GM18499 (cell line): ENCODE measurements at regions not wholly inside any gene's neighbourhood (a gene's known extent, or its start where the extent isn't known, plus 50 kb on each side); places are given as distances from the start of the nearest gene placed in this dataset.

Experiments used
- ATAC-seq: cut with Tn5 transposase; IDR thresholded peaks from one replicate; pipeline ENCODE4 v1.9.1; 2021; ENCODE audit warnings: moderate number of reproducible peaks; ENCODE audit not compliant: insufficient read depth, unreplicated experiment

DNA sequence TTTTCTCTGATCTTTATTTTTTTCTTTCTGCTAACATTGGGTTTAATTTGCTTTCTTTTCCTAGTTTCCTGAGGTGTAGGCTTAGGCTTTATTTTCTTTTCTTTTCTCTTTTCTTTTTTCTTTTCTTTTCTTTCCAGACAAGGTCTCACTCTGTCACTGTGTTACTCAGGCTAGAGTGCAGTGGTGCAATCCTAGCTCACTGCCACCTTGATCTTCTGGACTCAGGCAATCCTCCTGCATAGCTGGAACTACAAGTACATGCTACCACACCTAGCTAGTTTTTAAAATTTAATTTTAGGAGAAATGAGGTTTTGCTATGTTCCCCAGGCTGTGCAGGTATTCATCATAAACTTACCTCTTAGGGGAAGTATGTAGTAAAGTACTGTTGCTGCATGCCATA is 197.8 kb upstream of the ANKRD50 start:
- ATAC-seq = no peak

DNA sequence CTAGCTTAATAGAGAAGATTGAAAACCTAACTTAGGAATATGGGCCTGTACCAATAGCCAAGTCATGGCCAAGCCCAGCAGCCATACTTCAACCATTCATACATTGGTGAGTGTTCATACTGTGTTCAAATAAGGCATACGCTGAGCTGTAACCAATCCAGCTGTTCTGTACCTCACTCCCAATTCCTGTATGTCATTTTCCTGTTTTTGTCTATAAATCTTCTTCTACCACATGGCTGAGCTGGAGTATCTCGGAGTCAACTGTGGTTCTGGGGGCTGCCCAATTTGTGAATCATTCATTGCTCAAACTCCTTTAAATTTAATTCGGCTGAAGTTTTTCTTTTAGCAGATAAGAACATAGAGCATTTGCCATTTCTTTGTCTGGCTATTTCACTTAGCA is 195.3 kb upstream of the ANKRD50 start:
- no peak for ATAC-seq

DNA sequence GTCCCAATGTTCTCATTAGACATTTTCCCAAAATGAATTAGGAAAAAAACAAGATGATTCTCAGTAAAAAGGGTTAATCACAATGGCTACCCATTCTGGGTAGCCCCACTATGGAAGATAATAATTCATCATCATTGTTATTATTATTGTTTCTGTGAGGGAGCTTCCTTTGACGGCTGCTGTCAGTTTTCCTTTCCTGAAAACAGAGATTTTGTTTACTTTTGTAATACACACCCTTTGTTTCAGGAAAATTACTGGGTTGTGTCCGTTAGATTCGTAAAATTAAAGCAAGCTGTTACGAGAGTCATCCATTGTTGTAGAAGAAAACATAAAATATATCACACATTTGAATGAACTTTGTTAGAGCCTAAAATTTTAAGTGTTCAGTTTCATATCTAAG is 192.9 kb upstream of the ANKRD50 start:
- no peak for ATAC-seq

DNA sequence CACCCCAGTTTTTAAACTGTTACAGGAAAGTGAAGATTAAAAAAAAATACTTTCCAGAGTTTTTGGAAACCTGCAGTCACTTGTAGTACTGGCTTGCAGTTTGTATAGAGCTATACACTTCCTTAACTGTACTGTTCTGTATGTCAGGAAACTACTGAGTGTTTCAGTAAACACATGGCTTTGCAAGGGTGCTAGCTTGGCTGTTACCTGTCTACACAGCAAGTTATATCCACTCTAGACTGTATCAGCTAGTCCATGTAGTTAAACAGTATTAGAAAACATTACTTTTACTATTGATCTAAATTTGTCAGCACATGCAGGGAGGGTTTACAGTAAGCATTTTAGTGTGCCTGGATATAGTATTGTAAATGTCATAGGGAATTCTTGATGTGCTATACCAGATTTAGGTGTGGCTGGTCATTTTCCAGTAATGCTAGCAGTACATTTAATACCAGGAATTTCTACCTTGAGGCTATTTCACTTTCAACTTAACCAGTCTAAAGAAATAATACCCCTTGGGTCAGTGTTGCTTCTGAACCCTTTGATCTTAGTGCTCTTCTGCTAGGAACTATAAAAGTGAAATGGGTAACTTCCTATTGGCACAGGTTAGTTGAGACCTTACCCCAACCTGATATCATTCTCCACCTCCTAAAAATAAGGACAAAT is 192.3 kb upstream of the ANKRD50 start:
- no peak for ATAC-seq

DNA sequence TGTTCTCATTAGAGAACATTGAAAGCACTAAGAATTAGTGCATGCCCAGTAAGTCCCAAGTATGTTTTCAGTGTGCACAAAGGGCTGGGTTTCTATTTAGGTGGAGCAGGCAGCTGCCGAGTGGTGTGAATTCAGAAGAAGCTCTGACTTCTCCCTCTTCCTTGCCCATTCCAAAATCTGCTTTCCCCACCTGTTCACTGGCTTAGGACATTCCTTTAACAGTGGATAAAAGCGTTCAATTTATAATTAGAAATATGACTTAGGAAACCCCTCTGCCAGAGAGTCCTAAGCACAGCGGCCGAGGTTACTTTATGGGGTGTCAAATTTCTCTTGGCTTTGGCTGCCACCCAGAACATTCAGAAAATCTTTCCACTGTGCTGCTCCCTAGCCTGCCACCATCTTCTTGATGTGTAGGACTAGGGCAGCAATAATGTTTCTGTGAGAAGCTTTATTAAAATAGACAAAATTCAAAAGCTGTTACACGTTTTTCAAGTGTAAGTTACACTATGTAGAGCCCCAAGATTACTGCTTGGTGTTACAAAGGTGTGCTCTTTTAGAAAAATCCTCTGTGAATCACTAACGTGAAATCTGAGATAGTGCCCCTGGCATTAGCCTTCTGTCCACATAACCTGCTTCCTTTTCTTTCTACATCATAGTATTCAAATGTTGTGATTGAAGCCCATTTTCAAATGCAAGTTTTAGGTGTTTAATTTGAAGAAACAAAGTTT is 191.6 kb upstream of the ANKRD50 start:
- ATAC-seq = no peak

DNA sequence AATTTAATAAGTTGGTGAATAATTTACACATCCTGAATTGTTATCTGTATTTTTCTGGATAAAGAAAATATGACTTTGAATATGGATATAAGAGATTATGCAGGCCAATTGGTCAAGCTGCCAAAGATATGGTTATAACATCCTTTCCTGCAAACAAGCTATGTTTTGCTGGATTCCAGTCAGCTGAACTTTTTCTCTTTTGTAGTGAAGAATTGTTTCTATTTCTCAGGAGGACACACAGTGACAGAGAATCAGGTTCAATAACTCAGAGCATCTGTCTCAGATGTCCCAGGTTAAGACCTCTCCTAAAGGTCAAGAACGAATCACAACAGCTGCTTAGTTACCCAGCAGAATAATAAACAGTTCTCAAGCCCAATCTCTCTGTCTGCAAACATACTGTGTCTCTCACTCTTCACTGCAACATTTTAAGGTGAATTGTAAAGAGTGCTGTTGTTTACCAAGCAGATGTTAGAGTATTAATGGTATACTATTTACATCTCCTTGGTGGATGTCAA is 189.5 kb upstream of the ANKRD50 start:
- ATAC-seq = no peak

DNA sequence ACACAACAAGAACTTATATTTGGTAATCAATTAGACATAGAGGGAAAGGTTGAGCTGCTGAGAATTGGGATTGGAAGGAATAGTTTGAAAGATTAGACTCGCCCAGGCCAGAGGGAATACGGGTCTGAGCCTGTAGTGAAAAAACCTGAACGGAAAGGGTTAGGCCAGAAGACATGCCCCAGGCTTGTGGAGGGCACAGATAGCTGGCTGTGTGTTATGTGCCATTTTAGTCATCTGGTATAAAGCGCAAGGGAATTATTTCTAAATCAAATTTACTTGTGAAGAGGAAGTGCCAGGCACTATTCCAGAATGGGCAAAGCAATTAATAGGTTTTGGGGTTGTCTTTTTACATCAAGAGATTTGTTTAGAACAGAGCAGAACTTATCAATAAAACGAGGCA is 187.5 kb upstream of the ANKRD50 start:
- ATAC-seq = no peak

DNA sequence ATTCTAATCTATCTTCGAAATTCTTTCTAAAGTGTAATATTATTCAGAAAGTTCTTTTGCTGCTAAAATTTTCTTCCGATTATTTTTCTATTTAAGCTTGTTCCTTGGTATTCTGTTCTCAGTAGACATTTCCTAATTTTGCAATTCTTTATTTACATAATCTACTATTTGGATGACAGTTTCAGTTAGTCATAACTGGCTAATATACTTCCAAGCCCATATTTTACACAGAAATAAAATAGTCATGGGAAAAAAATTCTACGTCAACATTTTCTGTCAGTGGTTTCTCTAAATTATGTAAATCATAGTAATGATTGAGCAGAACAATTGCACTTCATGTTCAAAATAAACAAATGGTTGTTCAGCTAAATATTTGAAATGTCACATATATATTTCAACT is 178.0 kb upstream of the ANKRD50 start:
- no peak for ATAC-seq

DNA sequence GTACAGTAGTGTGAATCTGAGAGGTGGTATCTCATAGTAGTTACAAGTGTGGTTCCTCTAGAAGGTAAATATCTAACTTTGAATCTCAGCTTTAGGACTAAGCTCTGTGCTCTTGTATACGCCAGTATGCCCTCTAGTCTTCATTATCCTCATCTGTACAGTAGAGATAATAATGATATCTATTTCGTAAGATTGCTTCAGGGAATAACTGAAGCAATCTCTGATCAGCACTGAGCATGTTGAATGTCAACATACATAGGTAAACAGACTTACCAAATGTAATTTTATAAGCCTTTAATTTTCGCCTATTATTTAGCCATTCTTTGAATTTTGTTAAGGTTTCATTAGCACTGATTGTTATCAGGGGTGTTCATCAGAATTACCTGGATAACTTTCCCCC is 175.2 kb upstream of the ANKRD50 start:
- no peak for ATAC-seq

DNA sequence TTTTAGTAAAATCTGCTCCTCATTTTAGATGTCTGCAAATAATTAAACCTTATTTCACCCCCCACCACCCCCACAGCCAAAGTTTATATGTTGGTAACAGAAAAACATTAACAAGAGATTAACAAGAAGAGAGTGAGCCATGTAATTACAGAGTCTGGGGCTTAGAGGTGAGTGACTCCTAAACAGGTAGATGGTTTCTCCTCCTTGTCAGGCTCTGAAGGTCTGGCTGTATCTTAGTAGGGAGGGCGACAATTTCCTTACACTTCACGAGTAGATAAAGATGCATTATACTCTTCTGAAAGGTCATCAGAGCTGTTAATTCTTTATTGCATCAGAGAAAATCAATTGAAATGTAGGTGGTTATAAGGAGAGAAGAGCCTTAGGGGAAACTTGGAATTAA is 171.8 kb upstream of the ANKRD50 start:
- ATAC-seq = no peak

DNA sequence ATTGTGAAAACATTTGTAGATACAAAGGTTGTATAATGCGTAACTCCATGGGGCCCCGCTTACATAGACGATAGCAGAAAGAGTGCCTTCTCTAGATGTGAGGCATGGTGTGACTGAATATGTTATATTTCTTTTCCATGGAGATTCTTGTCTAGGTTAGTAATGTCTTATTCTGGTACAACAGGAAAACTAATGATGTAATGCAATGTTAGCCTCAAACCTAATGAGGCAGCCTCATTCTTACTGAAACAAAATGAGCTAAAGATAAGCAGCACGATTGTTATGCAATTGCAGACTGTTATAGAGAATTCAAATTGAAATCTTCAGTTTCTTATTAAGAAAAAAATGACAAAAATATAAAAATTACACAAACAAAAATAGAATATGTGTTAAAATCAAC is 171.1 kb upstream of the ANKRD50 start:
- ATAC-seq = no peak

DNA sequence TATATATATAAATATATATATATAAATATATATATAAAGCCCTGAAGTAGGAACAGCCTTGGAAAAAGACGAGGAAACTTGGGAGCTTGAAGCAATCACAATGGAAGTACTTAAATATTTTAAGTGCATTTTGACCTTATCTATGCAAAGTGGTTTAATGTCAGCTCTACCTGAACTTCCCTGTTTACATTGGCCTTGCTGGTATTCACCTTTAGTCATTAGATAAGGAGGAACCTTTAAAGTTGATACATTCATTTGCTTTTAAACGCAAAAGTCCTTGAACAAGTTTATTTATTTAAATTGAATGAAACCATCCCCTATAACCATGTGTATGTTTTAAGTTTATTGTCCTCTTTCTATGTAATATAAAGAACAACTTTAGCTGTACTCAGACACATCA is 166.7 kb upstream of the ANKRD50 start:
- no peak for ATAC-seq

DNA sequence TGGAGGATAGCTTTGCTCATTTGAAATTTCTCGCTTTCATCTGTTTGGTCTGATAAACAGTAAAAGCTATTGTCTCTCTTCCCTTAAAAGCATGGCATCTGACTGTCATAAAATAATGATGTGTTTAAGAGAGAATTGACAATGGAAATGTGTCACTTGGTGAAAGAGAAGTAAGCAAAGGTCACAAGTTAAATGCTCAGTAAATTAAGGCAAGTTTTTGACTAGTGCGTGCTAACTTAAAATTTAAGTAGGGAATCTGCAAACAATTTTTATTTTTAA is 161.6 kb upstream of the ANKRD50 start:
- no peak for ATAC-seq

DNA sequence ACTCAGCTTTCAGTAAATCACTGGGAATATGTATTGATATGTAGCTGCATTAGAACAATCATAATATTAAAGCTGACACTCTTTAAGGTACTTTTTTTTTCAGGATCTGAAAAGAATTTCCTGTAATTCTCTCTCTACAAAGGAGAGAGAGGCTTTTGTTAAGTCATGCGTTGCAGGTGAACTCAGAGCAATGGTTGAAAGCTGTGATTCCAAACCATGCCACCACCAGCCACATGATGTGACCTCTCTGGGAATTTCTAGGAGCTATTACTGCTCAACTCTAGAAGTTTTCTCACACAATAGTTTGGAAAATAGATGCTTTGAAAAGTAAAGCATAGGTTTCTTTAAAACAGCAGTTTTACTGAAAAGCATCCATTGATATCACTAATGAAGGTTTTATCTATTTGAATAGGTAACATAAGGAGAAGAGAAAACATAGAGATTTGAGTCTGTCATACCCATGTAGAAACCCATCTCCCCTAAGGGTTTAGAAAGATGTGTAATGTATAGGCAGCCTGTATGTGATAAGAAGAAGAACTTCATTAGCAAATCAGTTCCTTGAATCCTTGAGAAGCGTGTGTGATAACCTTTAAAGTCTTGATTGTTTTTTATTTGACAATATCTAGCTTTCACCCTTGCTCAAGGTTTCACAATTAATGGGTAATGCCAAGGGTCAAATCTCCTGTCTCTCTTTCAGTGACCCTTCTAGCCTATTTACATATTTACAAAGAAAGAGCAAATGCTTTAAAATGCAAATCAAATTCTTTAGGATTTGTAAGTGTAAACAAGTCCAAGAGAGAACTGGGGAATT is 161.0 kb upstream of the ANKRD50 start:
- no peak for ATAC-seq

DNA sequence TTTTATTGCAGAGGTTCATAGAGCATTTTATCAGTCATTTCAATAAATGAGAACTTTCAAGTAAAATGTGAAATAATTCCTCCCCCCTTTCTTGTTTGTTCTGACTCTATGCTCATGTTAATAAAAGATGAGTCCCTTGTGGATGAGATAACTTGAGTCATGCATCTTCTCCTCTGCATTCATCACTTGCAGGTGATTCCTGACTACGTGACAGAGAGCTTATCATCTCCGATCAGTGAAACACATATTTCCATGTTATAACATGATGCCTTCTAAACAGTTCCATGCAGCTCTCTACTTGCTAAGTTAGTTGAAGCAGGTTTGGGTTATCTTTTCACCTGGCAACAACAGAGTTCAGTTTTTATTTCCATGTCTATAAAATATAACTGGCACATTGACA is 160.1 kb upstream of the ANKRD50 start:
- ATAC-seq = no peak

DNA sequence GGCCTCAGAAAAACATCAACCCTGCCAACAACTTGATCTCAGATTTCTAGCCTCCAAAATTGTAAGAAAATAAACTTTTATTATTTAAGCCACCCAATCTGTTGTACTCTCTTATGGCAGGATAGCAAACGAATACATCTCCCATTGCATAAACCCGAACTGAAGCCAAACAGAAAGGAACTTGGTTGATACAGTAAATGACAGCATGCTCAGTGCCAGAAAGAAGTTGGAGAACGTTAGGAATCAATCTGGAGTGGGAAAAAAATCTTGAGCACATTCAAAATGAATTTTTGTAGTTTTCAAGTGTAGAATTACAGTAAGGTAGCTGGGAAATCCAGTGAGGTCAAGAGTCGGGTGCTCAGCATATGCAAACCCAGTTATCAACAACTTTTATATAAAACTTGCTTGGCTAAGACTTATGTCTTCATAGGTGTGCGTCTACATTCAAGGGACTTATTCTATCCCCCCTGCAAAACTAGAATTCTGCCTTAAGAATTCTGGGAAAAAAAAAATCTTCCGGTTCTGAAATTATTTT is 157.5 kb upstream of the ANKRD50 start:
- ATAC-seq = no peak

DNA sequence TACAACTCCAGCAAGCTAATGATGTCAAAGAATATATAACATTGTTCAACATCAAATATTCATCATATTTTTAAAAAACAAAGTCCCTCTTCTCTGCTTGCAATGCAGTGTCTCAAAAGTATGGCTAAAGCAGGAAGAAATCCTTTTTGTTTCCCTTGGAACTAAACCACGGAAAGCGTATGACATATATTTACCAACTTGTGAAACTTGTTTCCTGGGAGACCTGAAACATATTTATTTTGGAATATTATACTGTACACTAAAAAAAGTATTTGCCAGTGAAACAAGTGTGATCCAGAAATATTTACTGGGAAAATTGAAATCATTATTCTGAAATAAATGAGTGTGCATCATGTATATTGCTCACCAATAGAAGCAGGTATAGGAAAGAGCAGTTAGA is 156.0 kb upstream of the ANKRD50 start:
- no peak for ATAC-seq

DNA sequence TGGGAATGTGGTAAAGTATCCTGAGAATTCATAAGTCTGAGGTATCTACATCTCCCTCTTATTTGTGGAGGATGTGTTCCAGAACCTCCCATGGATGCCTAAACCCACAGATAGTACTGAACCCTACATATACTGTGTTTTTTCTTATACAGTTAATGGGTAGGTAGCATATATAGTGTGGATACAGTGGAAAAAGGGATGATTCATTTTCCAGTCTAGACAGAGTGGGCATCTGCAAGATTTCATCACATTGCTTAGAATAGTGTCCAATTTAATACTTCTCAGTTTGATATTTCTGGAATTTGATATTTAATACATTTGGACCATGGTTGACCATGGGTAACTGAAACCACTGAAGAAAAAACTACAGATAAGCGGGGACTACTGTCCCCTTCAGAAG is 155.0 kb upstream of the ANKRD50 start:
- ATAC-seq = no peak

DNA sequence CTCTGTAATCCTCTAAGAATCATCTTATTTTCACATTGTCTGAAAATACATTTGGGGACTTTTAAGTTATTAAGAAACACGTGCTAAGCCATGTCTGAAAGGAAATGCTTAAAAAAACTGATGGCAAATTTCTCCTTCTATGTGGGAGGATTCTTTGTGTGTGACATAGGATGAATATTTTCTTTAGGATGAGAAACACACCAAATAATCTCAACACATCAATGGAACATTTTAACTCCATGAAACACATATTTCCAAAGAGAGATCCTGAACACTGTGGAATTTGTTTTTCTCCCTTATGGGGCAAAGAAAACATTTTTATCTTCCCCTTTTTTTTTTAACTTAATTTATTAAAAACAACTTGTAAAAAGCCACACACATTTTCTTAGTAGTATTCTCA is 153.8 kb upstream of the ANKRD50 start:
- ATAC-seq = no peak

DNA sequence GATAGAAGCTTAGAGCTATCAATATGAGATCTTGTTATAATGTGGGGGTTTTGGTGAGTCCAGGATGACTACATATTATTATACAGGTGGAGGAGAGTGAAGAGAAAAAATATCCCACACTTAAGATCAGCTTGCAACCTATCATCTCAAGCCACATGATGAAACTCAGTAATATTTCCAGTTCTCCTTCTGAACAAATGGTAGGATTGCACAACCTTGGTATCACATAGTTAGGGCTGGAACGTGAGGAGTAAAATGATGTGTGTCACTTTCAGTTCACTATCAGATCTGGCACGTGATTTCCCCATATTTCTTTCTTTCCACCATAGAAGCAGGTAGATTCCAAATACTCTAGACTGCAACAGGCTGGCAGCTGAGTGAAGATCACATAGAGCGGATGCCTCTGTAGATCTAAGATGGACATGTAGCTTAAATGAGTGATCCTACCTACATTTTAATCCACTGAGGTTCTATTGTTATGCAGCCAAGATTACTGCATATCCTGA is 150.6 kb upstream of the ANKRD50 start:
- no peak for ATAC-seq

DNA sequence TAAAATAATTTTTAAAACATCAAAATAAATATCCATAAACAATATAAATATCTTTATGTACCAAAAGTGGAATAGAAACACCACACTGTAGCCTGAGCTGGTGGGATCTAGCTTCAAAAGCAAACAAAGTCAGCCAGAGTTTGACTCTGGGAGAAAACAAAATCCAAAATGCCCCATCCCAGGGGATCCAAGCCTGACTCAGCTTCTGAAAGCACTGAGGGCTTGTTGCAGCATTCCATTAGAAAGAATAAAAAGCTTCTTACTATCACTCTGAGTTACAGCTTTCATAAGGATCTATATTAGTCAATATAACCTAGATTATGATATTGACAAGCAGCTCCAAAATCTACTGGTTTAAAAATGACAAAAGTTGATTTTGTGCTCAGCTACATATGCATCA is 149.7 kb upstream of the ANKRD50 start:
- no peak for ATAC-seq
